MCF 10A (cell line): ENCODE measurements at regions not wholly inside any gene's neighbourhood (a gene's known extent, or its start where the extent isn't known, plus 50 kb on each side); places are given as distances from the start of the nearest gene placed in this dataset.

Source experiments
- BruUV-seq: library from RNA; stranded (reverse); fragments of 400-500 nt; replicated peaks from 2 replicates; lab custom pipeline; 2021; lab: Mats Ljungman, UMichigan
- CTCF ChIA-PET: fragments of 300-600 bp; sonication (Branson Sonifier 250); formaldehyde crosslinking; extraction: SDS; loops from one replicate; lab custom pipeline; 2021; ENCODE audit warnings: antibody characterized with exemption, inconsistent platforms; lab: Yijun Ruan, JAX
- POLR2A ChIA-PET: fragments of 300-600, 350-650 bp; sonication (Branson Sonifier 250); formaldehyde crosslinking; extraction: SDS; loops from one replicate; lab custom pipeline; 2020; ENCODE audit warnings: antibody characterized with exemption, inconsistent platforms; lab: Yijun Ruan, JAX
- DNase-seq: peaks from one replicate; pipeline ENCODE4 v3.0.0-alpha.2; 2018; ENCODE audit not compliant: unreplicated experiment
- H3K27ac Mint-ChIP-seq: one replicate; pipeline ENCODE4 v1.8.0; 2022; ENCODE audit warnings: mild to moderate bottlenecking, low read depth, mixed read lengths; ENCODE audit not compliant: unreplicated experiment
- H3K27me3 Mint-ChIP-seq: one replicate; pipeline ENCODE4 v1.8.0; 2022; ENCODE audit warnings: mixed read lengths; ENCODE audit not compliant: insufficient read depth, unreplicated experiment
- H3K36me3 Mint-ChIP-seq: one replicate; pipeline ENCODE4 v1.8.0; 2022; ENCODE audit warnings: mild to moderate bottlenecking, moderate library complexity, mixed read lengths; ENCODE audit not compliant: insufficient read depth, unreplicated experiment
- H3K4me1 Mint-ChIP-seq: one replicate; pipeline ENCODE4 v1.8.0; 2022; ENCODE audit warnings: mixed read lengths; ENCODE audit not compliant: insufficient read depth, unreplicated experiment
- H3K4me3 Mint-ChIP-seq: one replicate; pipeline ENCODE4 v1.8.0; 2022; ENCODE audit warnings: mild to moderate bottlenecking, moderate library complexity, mixed read lengths; ENCODE audit not compliant: unreplicated experiment
- H3K9me3 Mint-ChIP-seq: one replicate; pipeline ENCODE4 v1.8.0; 2022; ENCODE audit warnings: mixed read lengths; ENCODE audit not compliant: unreplicated experiment
- intact Hi-C: fragments of 100-400 bp; cut with micrococcal nuclease; formaldehyde crosslinking; loops from 2 replicates; pipeline ENCODE4 v1.14.1; 2022
- TF ChIP-seq, protein P1 (sequence below): fragments of 200-600 bp; IDR thresholded peaks from one replicate; pipeline ENCODE4 v1.8.0; 2022; ENCODE audit warnings: antibody characterized with exemption, mild to moderate bottlenecking; ENCODE audit not compliant: unreplicated experiment

DNA sequence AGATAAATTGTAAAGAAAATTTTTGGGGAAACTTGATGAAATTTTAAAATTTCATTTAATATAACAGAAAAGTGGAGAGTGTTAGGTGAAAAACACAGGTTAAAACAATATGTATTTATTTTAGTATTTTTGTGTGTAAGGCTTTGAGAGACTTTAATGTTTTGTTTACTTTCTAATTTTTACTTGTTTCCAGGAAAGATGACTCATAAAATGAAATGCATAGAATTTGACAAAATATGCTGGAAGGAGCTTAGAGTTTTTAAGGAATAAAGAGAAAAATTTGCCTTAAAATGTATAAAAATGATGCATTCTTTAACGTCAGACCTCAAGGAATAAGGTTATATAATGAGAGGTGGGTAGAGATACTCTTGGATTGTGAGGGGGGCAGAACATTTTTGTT lies 1205.1 kb upstream of the CNTN5 start:
- POLR2A ChIA-PET, result no interaction called here
- H3K4me3 Mint-ChIP-seq, result no peak overlapping the region
- H3K36me3 Mint-ChIP-seq, result no peaks in the 10 kb centered on the region
- intact Hi-C loops, result no loop called here
- no peak overlapping the region for H3K27ac Mint-ChIP-seq
- H3K27me3 Mint-ChIP-seq, result peaks cover 54% of the 10 kb centered on the region
- no peaks in the 10 kb centered on the region for H3K9me3 Mint-ChIP-seq
- CTCF ChIA-PET, result no interaction called here
- no peak for DNase-seq
- no TSS peak for BruUV-seq
- H3K4me1 Mint-ChIP-seq, result no peaks in the 10 kb centered on the region
- TF ChIP-seq, protein P1, sequence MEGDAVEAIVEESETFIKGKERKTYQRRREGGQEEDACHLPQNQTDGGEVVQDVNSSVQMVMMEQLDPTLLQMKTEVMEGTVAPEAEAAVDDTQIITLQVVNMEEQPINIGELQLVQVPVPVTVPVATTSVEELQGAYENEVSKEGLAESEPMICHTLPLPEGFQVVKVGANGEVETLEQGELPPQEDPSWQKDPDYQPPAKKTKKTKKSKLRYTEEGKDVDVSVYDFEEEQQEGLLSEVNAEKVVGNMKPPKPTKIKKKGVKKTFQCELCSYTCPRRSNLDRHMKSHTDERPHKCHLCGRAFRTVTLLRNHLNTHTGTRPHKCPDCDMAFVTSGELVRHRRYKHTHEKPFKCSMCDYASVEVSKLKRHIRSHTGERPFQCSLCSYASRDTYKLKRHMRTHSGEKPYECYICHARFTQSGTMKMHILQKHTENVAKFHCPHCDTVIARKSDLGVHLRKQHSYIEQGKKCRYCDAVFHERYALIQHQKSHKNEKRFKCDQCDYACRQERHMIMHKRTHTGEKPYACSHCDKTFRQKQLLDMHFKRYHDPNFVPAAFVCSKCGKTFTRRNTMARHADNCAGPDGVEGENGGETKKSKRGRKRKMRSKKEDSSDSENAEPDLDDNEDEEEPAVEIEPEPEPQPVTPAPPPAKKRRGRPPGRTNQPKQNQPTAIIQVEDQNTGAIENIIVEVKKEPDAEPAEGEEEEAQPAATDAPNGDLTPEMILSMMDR, result no peak

DNA sequence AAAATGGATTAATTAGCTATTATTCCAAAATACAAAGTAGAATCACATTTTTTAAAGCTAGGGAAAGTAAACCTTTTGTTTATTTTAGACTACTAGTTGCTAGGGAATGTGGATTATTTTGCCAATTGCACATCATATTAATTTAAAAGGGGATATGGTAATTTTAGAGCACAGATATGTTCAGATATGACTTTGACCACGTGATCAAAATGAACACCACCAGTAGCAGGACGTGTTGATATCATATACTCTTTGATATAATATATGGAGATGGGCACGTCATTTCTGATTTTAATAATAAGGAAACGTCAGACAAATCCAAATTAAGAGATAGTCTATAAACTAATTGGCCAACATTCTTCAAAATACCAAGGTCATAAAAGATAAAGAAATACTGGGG lies 1188.3 kb upstream of the CNTN5 start:
- Mint-ChIP-seq H3K9me3 (no peaks in the 10 kb centered on the region), H3K36me3 (no peaks in the 10 kb centered on the region), H3K4me3 (no peak overlapping the region), H3K27me3 (peaks cover 73% of the 10 kb centered on the region), H3K4me1 (no peaks in the 10 kb centered on the region), H3K27ac (no peak overlapping the region)
- ChIA-PET POLR2A (no interaction called here), CTCF (no interaction called here)
- BruUV-seq, result no TSS peak
- no peak for DNase-seq
- intact Hi-C loops, result no loop called here
- TF ChIP-seq, protein P1, result no peak

DNA sequence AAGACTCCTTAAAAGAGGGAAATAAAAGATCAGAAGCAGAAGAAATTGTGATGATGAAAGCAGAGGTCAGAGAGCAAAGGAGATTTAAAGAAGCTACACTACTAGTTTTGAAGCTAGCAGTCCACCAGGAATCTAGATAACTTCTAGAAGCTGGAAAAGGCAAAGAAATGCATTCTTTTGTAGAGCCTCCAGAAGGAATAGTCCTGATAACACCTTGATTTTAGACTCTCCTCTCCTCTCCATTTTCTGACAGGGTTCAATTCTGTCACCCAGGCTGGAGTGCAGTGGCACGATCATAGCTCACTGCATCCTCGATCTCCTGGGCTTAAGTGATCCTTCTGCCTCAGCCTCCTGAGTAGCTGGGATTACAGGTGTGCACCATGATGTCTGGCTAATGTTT lies 1187.3 kb upstream of the CNTN5 start:
- intact Hi-C loops, result no loop called here
- POLR2A ChIA-PET, result no interaction called here
- Mint-ChIP-seq H3K9me3 (no peaks in the 10 kb centered on the region), H3K27ac (no peak overlapping the region), H3K4me1 (no peaks in the 10 kb centered on the region), H3K36me3 (no peaks in the 10 kb centered on the region), H3K27me3 (peaks cover 64% of the 10 kb centered on the region), H3K4me3 (no peak overlapping the region)
- BruUV-seq, result no TSS peak
- CTCF ChIA-PET, result no interaction called here
- DNase-seq, result no peak
- TF ChIP-seq, protein P1, result no peak

DNA sequence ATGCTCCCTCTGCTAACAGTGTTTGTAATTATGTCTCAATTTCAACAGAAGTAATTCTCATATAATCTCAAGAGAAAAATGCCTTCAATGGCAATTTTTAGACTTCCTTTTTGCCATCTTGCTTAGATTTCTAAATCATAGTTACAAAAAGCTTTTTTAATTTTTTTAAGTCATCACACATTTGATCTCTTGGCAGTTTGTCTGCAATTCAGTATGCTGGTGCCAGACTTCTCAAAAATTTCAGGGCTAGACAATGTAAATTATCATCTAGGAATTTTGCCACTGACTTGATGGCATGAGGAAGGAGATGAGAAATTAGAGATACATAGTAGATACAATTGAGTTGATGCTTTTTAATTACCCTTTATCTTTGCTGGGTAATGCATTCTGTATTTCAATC lies 1176.7 kb upstream of the CNTN5 start:
- ChIA-PET CTCF (interaction anchor here (0.7 kb wide), 1 partner anchor 1100 kb away, joined by 4 read pairs; no protein-coding TSS in a partner anchor), POLR2A (no interaction called here)
- TF ChIP-seq, protein P1, result no peak
- Mint-ChIP-seq H3K4me3 (no peak overlapping the region), H3K27ac (no peak overlapping the region), H3K27me3 (peaks cover 60% of the 10 kb centered on the region), H3K36me3 (no peaks in the 10 kb centered on the region), H3K4me1 (no peaks in the 10 kb centered on the region), H3K9me3 (peaks cover 8% of the 10 kb centered on the region)
- no peak for DNase-seq
- intact Hi-C loops, result no loop called here
- no TSS peak for BruUV-seq
